Suprapubic skin (tissue), 4 donors: ENCODE measurements at regions not wholly inside any gene's neighbourhood (a gene's known extent, or its start where the extent isn't known, plus 50 kb on each side); places are given as distances from the start of the nearest gene placed in this dataset.

Experiments
- DNase-seq, 2 donors: peaks; one replicate each; pipeline ENCODE4 v3.0.0-alpha.2; 2019; ENCODE audit warnings: low spot score in 2 of 2
- H3K27ac ChIP-seq: fragments of 200-600 bp; sonication (generic); one replicate; pipeline ENCODE4 v1.5.1; 2019
- H3K27me3 ChIP-seq: fragments of 200-600 bp; sonication (generic); one replicate; pipeline ENCODE4 v1.5.1; 2019
- H3K36me3 ChIP-seq: fragments of 200-600 bp; sonication (generic); one replicate; pipeline ENCODE4 v1.5.1; 2019
- H3K4me1 ChIP-seq: fragments of 200-600 bp; sonication (generic); one replicate; pipeline ENCODE4 v1.5.1; 2019
- H3K4me3 ChIP-seq: fragments of 200-600 bp; sonication (generic); one replicate; pipeline ENCODE4 v1.5.1; 2019; ENCODE audit warnings: mild to moderate bottlenecking
- H3K9me3 ChIP-seq: fragments of 200-600 bp; sonication (generic); one replicate; pipeline ENCODE4 v1.5.1; 2019
- CTCF ChIP-seq, 2 donors: fragments of 200-600 bp in 1 of 2; fragments of 450-650 bp in 1 of 2; sonication (generic) in 1 of 2; IDR thresholded peaks; one replicate each; pipeline ENCODE4 v1.5.1; 2016 to 2019; ENCODE audit warnings: antibody characterized with exemption in 2 of 2, mild to moderate bottlenecking in 1 of 2, moderate library complexity in 1 of 2
- EP300 ChIP-seq: sonication (generic); formaldehyde crosslinking; IDR thresholded peaks from one replicate; pipeline ENCODE4 v1.6.1; 2017; ENCODE audit warnings: antibody characterized with exemption
- POLR2A ChIP-seq, 2 donors: fragments of 450-650 bp; IDR thresholded peaks; one replicate each; pipeline ENCODE4 v1.6.1; 2017; ENCODE audit warnings: antibody characterized with exemption in 2 of 2, mild to moderate bottlenecking in 2 of 2, moderate library complexity in 2 of 2
- POLR2AphosphoS5 ChIP-seq, 3 donors: sonication (generic); formaldehyde crosslinking; IDR thresholded peaks; one replicate each; pipeline ENCODE4 v1.6.1; 2017; ENCODE audit warnings: antibody characterized with exemption in 3 of 3
- WGBS: methylation state at CpG from one replicate; pipeline ENCODE4 v1.1.5; 2018; 5-methylcytosine and 5-hydroxymethylcytosine counted together

GRCh38 chr18:65269375-65269774 is 481.4 kb upstream of the CDH7 start:
- no peak overlapping the region for H3K4me3 ChIP-seq
- H3K27me3 ChIP-seq, result no peaks in the 10 kb centered on the region
- H3K9me3 ChIP-seq, result no peaks in the 10 kb centered on the region
- no peaks in the 10 kb centered on the region for H3K4me1 ChIP-seq
- TF ChIP-seq CTCF (IDR thresholded peaks at IDR 0.05) (no peak), POLR2AphosphoS5 (IDR thresholded peaks at IDR 0.05) (no peak), POLR2A (IDR thresholded peaks at IDR 0.05) (no peak), EP300 (no peak)
- H3K36me3 ChIP-seq, result no peaks in the 10 kb centered on the region
- DNase-seq, result no peak
- no peak overlapping the region for H3K27ac ChIP-seq
- 17% methylated on average over 1 of the region's 1 CpG for WGBS

- Histone ChIP-seq H3K27me3 (no peaks in the 10 kb centered on the region), H3K4me3 (no peak overlapping the region), H3K9me3 (no peaks in the 10 kb centered on the region), H3K4me1 (no peaks in the 10 kb centered on the region), H3K36me3 (no peaks in the 10 kb centered on the region), H3K27ac (no peak overlapping the region)
- no peak for DNase-seq
- TF ChIP-seq EP300 (no peak), POLR2AphosphoS5 (IDR thresholded peaks at IDR 0.05) (no peak), POLR2A (IDR thresholded peaks at IDR 0.05) (no peak), CTCF (IDR thresholded peaks at IDR 0.05) (no peak)
- 86% methylated on average over 1 of the region's 1 CpG for WGBS
These were observed 485.1 kb upstream of the CDH7 start for GRCh38 chr18:65265761-65266160.

DNA sequence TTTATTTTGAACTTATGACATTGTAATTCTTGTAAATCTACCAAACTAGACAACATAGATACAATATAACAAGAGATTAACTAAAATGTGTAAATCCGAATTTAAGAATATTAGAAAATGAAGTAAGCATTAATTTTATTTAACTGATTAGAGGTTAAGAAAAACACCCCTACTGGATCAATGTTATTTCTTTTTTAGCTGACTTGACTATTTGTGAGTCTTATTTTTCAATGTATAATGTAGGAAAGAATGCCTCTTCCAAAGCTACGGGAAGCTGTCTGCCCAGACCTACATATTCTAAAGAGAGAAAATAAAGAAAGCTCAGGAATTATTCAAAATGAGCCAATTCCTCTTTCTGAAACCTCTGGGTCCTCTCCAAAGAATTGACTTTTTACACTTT is 490.8 kb upstream of the CDH7 start:
- Histone ChIP-seq H3K27ac (no peak overlapping the region), H3K4me1 (no peaks in the 10 kb centered on the region), H3K4me3 (no peak overlapping the region), H3K9me3 (no peaks in the 10 kb centered on the region), H3K27me3 (no peaks in the 10 kb centered on the region), H3K36me3 (no peaks in the 10 kb centered on the region)
- WGBS, result 44% methylated on average over 2 of the region's 2 CpGs
- no peak for TF ChIP-seq POLR2A (IDR thresholded peaks at IDR 0.05)
- no peak for TF ChIP-seq EP300
- TF ChIP-seq CTCF (IDR thresholded peaks at IDR 0.05), result no peak
- TF ChIP-seq POLR2AphosphoS5 (IDR thresholded peaks at IDR 0.05), result no peak
- DNase-seq, result no peak

DNA sequence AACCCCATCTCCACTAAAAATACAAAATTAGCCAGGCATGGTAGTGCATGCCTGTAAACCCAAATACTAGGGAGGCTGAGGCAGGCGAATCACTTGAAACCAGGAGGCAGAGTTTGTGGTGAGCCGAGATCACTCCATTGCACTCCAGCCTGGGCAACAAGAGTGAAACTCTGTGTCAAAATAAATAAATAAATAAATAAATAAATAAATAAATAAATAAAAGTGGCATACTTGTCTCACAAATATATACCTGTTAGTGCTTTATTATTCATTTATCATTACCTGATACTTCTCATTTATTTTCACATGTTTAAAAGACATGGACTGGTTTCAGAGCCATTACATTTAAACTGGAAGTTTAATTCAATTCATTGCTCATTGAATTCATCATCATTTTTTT is 491.4 kb upstream of the CDH7 start:
- Histone ChIP-seq H3K36me3 (no peaks in the 10 kb centered on the region), H3K4me1 (no peaks in the 10 kb centered on the region), H3K27me3 (no peaks in the 10 kb centered on the region), H3K9me3 (no peaks in the 10 kb centered on the region), H3K27ac (no peak overlapping the region), H3K4me3 (no peak overlapping the region)
- TF ChIP-seq POLR2A (IDR thresholded peaks at IDR 0.05) (no peak), POLR2AphosphoS5 (IDR thresholded peaks at IDR 0.05) (no peak), EP300 (no peak), CTCF (IDR thresholded peaks at IDR 0.05) (no peak)
- WGBS, result 97% methylated on average over 2 of the region's 2 CpGs
- no peak for DNase-seq

DNA sequence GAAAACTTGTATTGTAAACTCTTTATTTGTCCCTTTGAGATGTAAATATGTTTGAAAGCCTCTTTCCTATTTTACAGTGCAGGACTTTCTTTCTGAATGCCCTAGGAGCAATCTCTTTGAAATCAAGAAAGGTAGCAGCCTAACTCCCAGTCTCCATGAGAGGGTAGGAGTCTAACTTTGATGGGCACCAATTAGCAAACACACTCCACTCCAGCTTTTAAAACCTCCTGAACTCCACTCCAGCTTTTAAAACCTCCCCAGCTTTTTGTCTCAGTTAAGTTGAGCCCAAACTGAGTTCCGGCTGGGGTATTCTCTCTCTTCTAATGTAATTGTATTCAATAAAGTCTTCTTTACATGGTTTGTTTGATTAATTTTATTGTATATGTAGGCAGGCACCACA is 493.7 kb upstream of the CDH7 start:
- Histone ChIP-seq H3K27ac (no peak overlapping the region), H3K27me3 (no peaks in the 10 kb centered on the region), H3K36me3 (no peaks in the 10 kb centered on the region), H3K4me3 (no peak overlapping the region), H3K4me1 (no peaks in the 10 kb centered on the region), H3K9me3 (no peaks in the 10 kb centered on the region)
- no peak for DNase-seq
- TF ChIP-seq CTCF (IDR thresholded peaks at IDR 0.05) (no peak), EP300 (no peak), POLR2A (IDR thresholded peaks at IDR 0.05) (no peak), POLR2AphosphoS5 (IDR thresholded peaks at IDR 0.05) (no peak)
- 45% methylated on average over 1 of the region's 1 CpG for WGBS
